ENCODE measurements at regions not wholly inside any gene's neighbourhood (a gene's known extent, or its start where the extent isn't known, plus 50 kb on each side); places are given as distances from the start of the nearest gene placed in this dataset.

GRCh38 chr2:49271060-49271606, 116.8 kb upstream of the FSHR start:
- in situ Hi-C loops (cut with MboI) (no loop called here), intact Hi-C loops (cut with micrococcal nuclease; ENCODE audit: unreplicated experiment) (no loop called here)
- no peaks in the 10 kb centered on the region for H3K79me2 ChIP-seq (ENCODE audit: control insufficient read depth, insufficient read depth, low read length)
- DNase-seq (ENCODE audit: low read depth, low spot score): no peak
- no peak overlapping the region for H2AFZ ChIP-seq (ENCODE audit: control insufficient read depth, low read depth, low read length)
- no peak for ATAC-seq
- CTCF ChIA-PET: no interaction called here
- H3K9me3 ChIP-seq (replicated peaks; ENCODE audit: control insufficient read depth, insufficient read depth, low read length): no peaks in the 10 kb centered on the region
- no peaks in the 10 kb centered on the region for H3K4me1 ChIP-seq (ENCODE audit: control insufficient read depth, insufficient read depth, low read length)
- RAD21 ChIA-PET (ENCODE audit: unreplicated experiment): no interaction called here
- H3K9ac ChIP-seq (ENCODE audit: control insufficient read depth, insufficient read depth, low read length): no peak overlapping the region
- POLR2A ChIA-PET: no interaction called here
- WGBS (ENCODE audit: insufficient coverage, insufficient replicate concordance, low lambda C conversion rate, missing lambda C conversion rate): 3% methylated on average over 2 of the region's 2 CpGs
- no TSS peak for BruUV-seq (replicated peaks)
- no peak overlapping the region for H3K4me2 ChIP-seq (ENCODE audit: control insufficient read depth, insufficient read depth)
- no peaks in the 10 kb centered on the region for H3K36me3 ChIP-seq (ENCODE audit: control insufficient read depth in 2 of 2, insufficient read depth in 2 of 2, low read length in 1 of 2)
- H3K27me3 ChIP-seq (replicated peaks in 1 of 2; ENCODE audit: control insufficient read depth in 2 of 2, insufficient read depth in 2 of 2, low read length in 1 of 2): no peaks in the 10 kb centered on the region
- SMC1A ChIA-PET (ENCODE audit: uncharacterized antibody, unreplicated experiment): no interaction called here
- H4K20me1 ChIP-seq (ENCODE audit: control insufficient read depth, insufficient read depth): no peaks in the 10 kb centered on the region
- H3K27ac ChIP-seq (ENCODE audit: control insufficient read depth, insufficient read depth): no peak overlapping the region
- H3K4me3 ChIP-seq: no peak overlapping the region
- no peak for FAIRE-seq
- TF ChIP-seq IRF5 (IDR thresholded peaks at IDR 0.05; ENCODE audit: borderline replicate concordance) (no peak), SRF (IDR thresholded peaks at IDR 0.05; ENCODE audit: low read depth in 2 of 2, low read length in 2 of 2) (no peak), MYB (IDR thresholded peaks at IDR 0.05; ENCODE audit: borderline replicate concordance, low read depth, low read length) (no peak), NFYB (IDR thresholded peaks at IDR 0.05; ENCODE audit: insufficient read depth, low read depth, low read length) (no peak), CEBPZ (IDR thresholded peaks at IDR 0.05; ENCODE audit: low read depth, low read length) (no peak), IRF3 (IDR thresholded peaks at IDR 0.05) (no peak), SUPT20H (IDR thresholded peaks at IDR 0.05; ENCODE audit: borderline replicate concordance, control insufficient read depth, low read depth, low read length) (no peak), TCF12 (IDR thresholded peaks at IDR 0.05; ENCODE audit: low read depth, low read length) (no peak), PRDM15 (CRISPR knock-in tag; IDR thresholded peaks at IDR 0.05) (no peak), RB1 (IDR thresholded peaks at IDR 0.05; ENCODE audit: borderline replicate concordance) (no peak), CEBPB (IDR thresholded peaks at IDR 0.05; ENCODE audit: borderline replicate concordance in 1 of 2, low read depth in 2 of 2, low read length in 2 of 2) (no peak), CREM (IDR thresholded peaks at IDR 0.05; ENCODE audit: low read depth) (no peak), PAX5 (IDR thresholded peaks at IDR 0.05; ENCODE audit: borderline replicate concordance, low read depth, low read length) (no peak), IRF4 (IDR thresholded peaks at IDR 0.05; ENCODE audit: low read depth, low read length) (no peak)
